OCI-M1 (cell line): ENCODE measurements at regions not wholly inside any gene's neighbourhood (a gene's known extent, or its start where the extent isn't known, plus 50 kb on each side); places are given as distances from the start of the nearest gene placed in this dataset.

ENCODE experiments used
- DNase-seq: peaks from one replicate; lab custom pipeline; 2025; lab: John Stamatoyannopoulos, UW

GRCh38 chr4:115929373-115929772 lies 816.0 kb upstream of the NDST4 start:
- no peak for DNase-seq

DNA sequence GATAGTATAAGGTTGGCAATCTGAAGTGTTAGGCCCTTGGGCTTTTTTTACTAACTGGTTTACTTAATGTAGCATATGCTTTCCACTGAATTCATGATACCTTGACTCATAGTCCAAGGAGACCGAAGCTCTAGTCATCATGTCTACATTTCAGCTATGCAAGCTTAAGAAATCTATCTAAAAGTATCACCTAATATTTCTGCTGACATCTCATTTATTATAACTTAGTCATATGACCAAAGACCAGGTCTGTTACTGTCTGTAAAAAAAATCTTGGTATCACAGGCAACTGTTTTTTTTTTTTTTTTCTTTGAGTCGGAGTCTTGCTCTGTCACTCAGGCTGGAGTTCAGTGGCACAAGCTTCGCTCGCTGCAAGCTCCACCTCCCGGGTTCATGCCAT lies 814.0 kb upstream of the NDST4 start:
- no peak for DNase-seq

- DNase-seq = no peak
These were observed 809.7 kb upstream of the NDST4 start for GRCh38 chr4:115923152-115923551.

DNA sequence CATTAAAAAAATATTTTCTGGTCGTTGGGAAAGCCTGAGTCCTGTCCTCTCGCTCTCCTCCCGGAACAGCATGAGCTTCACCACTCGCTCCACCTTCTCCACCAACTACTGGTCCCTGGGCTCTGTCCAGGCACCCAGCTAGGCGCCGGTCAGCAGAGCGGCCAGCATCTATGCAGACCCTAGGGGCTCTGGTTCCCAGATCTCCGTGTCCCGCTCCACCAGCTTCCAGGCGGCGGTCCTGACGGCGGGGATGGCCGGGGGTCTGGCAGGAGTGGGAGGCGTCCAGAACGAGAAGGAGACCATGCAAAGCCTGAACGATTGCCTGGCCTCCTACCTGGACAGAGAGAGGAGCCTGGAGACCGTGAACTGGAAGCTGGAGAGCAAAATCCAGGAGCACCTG lies 807.2 kb upstream of the NDST4 start:
- DNase-seq = no peak

DNA sequence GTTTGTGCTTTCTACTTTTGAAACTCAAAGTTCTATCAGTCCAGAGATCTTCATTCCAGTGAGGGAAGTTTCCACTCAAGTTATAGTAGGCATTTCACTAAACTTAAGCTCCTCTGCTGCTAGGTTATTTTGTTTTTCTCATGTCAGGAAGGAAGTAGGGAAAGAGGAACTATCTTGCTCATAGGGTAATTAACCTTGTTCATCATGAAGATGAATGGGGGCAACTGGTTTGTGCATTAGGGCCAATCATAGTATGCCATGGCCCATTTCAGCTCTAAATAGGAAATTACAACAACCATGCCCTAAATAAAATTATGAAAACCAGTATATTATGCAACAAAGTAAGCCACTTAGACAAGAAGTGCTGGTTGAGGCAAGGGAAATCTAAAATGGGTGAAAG lies 804.7 kb upstream of the NDST4 start:
- DNase-seq = peak; percentile 10

- DNase-seq = no peak
These were observed 793.0 kb upstream of the NDST4 start for GRCh38 chr4:115906428-115906827.

DNA sequence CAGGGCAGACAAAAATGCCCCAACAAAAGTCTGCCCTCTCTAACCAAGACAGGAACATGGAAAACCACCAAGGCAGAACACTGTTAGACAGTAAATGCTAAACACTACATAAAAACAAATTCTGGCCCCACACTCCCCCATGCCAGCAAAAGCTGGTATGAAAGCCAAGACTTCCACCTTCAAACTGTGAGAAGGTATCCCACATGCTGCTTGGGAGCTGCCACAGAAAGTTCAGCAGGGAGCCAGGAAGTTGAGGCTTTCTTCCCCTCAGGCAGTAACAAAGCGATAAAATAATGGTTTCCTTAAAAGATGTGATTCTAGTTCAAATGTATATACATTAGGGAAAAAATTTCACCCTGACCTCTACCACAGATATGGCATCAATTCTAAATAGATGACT lies 770.4 kb upstream of the NDST4 start:
- DNase-seq = no peak

DNA sequence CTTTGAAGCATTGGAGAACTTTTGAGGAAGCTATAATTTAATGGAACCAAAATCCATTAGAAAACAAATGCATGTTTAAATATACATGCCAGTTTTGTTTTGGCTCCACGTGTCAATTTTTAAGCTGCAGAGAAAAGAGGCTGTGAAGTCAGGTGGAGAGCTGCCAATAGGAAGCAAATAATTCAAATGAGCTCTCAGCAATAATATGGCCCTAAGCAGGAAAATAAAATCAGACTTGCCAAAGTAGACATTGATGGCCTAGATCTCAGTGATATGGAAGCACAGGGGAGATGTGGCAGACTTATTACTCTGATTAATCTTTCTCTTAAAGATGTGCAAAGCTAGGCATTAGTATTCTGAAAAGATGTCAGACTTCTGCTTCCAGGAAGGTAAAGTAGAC lies 769.8 kb upstream of the NDST4 start:
- no peak for DNase-seq

- no peak for DNase-seq
These were observed 759.6 kb upstream of the NDST4 start for GRCh38 chr4:115873048-115873447.

- DNase-seq = no peak
These were observed 758.2 kb upstream of the NDST4 start for GRCh38 chr4:115871596-115871995.

GRCh38 chr4:115866364-115866896 lies 753.0 kb upstream of the NDST4 start:
- no peak for DNase-seq

DNA sequence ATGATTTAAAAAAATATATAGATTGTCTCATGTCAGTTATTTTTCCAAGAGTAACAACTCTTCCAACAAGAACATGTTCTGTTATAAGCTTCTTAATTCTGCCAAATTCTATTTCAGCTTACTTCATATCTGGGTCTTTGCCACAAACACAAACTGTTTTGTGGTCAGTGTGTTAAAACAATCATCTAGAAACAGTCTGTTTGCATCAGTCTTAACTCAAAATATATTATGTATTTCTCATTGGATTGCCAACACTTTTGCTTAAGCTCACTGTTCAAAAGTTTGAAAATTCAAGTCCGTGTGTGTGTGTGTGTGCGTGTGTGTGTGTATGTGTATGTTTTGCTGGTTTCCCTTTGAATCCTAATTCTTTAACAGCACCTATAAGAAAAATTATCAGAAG lies 752.3 kb upstream of the NDST4 start:
- DNase-seq = no peak

- DNase-seq = no peak
These were observed 739.3 kb upstream of the NDST4 start for GRCh38 chr4:115852767-115853091.

DNA sequence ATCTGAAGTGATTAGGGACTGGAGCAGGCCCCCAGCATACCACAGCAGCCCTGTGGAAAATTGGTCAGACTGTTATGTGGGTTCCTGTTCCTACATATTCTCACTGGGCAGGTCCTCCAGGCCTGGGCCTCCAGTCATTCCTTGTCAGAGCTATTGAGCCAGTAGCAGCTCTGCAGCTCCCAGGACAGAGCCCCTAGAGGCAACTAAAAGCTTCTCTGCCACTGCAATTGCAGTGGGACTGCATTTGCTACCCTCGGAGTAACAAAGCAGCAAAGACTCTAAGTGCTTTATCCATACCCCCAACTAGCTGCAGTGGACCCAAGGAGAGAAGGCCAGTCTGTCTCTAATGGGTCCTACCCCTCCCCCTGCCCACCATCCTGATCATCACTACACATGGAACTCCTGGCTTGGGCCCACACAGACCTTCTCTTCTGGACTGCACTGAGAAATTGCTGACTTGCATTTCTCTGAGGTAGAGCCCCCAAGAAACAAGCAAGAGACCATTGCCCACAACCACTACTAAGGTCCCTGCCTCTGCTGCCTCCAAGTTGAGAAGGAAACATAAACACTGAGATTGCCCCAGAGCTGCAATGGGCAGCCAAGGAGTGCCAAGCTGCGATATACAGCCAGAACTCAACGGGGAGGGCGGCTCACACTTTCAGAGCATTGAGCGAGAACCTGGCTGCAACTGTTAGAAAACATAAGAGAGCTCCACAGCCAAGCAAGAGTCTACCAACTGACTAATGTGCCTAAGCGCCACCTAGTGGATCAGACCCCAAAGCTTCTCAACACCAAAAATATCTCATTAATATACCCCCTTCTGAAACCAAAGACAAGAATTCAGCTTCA lies 738.7 kb upstream of the NDST4 start:
- DNase-seq = peak; percentile 73

DNA sequence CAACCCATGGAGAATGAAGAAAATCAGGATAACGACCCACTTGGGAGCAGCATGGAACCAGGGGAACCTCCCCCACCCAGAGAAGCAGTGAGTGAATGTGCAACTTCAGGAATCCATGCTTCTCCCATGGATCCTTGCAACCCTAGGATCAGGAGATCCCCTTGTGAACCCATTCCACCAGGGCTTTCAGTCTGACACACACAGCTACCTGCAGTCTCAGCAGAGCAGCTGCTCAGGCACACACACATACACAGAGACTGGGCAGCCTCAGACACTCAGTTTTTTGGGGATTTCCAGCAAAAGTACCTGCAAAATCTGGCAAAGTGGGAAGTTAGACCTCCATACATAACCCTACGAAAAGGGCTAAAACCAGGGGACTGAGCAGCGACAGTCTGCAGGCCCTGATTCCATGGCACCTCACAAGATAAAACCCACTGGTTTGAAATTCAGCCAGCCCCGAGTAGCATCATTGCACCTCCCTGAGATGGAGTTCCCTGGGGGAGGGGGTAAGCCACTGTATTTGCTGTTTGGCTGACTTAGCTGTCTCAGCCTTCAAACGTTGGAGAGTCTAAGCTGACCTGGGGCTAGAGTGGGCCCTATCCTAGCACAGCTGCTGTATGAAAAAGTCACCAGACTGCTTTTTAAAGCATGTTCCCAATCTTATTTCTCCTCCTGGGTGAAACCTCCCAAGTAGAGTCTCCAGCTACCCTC lies 737.5 kb upstream of the NDST4 start:
- DNase-seq = no peak

GRCh38 chr4:115844180-115844579 lies 730.8 kb upstream of the NDST4 start:
- DNase-seq = peak; percentile 29

GRCh38 chr4:115841871-115842270 lies 728.5 kb upstream of the NDST4 start:
- no peak for DNase-seq

DNA sequence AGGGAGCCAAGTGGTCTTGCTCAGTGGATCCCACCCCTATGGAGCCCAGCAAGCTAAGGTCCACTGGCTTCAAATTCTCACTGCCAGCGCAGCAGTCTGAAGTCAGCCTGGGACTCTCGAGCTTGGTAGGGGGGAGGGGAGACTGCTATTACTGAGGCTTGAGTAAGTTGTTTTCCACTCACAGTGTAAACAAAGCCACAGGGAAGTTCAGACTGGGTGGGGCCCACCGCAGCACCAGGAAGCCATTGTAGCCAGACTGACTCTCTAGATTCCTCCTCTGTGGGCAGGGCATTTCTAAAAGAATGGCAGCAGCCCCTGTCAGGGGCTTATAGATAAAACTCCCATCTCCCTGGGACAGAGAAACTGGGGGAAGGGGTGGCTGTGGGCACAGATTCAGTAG lies 721.0 kb upstream of the NDST4 start:
- peak; percentile 16 for DNase-seq

GRCh38 chr4:115824630-115825029 lies 711.2 kb upstream of the NDST4 start:
- no peak for DNase-seq

- DNase-seq = no peak
These were observed 690.4 kb upstream of the NDST4 start for GRCh38 chr4:115803825-115804224.

- DNase-seq = no peak
These were observed 677.4 kb upstream of the NDST4 start for GRCh38 chr4:115790812-115791211.

DNA sequence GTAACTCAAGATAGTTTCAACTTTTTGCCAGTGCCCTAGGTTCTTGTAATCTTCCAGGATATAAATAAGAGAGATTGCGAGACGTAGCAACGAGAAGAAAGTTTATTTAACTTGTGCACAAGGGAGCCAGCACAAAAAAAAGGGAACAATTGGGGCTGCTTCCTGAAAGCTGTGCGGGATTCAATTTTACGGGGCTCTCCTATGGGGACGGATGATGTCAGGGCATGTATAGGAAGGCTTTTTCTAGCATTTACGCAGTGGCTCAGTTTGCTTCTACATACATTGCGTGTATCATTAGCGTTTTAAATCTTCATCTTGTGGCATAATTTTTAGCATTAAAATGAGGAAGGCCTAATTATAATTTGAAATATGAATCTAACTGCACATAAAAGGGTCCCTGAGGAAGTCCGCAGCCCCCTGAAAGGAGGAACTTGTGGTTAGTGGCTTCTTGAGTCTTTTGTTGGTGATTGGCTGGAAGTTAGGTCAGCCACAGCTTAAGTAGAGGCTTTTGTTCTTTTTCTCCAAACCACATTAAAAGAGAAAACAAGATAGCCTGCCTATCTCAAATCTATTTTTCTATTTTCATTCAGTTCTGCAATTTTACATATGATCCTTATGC lies 668.2 kb upstream of the NDST4 start:
- DNase-seq = peak; percentile 81

DNA sequence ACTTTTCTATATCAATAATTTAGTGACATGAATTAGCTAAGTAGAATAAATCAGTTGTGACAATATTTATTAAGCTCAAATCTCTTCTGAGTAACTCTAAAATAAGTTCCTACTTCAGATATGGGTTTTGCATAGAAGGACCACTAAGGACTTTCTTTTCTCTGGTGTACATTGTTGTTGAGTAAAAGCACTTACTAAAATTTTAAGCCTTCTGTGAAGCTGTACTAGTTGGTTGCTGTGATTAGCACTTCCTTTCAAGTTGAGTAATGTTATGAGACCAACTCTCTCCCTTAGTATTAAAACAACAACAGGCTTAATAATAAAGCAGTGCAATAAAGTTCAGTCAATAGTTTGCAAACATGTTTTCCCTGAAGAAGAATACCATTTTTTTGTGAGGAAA lies 667.4 kb upstream of the NDST4 start:
- DNase-seq = no peak
